Fibroblast of villous mesenchyme (primary cell): ENCODE measurements at regions not wholly inside any gene's neighbourhood (a gene's known extent, or its start where the extent isn't known, plus 50 kb on each side); places are given as distances from the start of the nearest gene placed in this dataset.

Experiments
- DNase-seq: peaks from one replicate; pipeline ENCODE4 v3.0.0-alpha.2; 2010; ENCODE audit warnings: low read depth
- H3K4me3 ChIP-seq: 2 replicates; pipeline ENCODE4 v1.5.1; 2011; ENCODE audit warnings: low read depth, mild to moderate bottlenecking, low read length
- TF ChIP-seq, protein P1 (sequence below): IDR thresholded peaks from 2 replicates; pipeline ENCODE4 v1.5.1; 2012; ENCODE audit warnings: low read depth, mild to moderate bottlenecking, low read length; ENCODE audit not compliant: insufficient read depth

DNA sequence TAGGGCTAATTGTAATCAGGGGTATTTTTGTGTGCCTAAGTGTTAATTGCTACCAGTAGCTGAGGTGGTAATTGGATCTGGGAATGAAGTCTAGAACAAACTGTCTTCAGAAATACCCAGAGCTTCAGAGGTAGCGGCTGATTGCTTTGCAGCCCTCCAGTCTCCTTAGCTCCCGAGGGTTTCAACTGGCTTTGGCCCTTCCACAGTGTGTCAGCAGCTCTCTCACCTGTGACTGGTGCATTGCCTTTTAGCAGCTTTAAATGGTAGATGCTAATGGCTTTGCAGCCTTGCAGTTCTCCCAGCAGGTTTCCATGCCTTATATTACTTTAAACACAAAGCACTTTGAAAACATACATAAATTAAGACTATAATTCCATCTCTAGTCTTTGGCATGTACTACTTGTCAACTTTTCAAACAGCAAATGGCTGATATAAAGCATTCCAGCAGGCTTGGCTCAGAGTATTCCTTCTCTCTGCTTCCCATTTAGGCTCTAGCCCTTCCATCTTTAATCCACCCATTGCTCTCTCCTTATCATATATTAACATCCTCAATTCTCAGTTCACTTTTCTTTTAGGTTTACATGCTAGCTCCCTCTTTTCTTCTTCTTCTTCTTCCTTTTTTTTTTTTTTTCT lies 156.4 kb upstream of the GALNT13 start:
- H3K4me3 ChIP-seq: no peak overlapping the region
- DNase-seq: no peak
- TF ChIP-seq, protein P1, sequence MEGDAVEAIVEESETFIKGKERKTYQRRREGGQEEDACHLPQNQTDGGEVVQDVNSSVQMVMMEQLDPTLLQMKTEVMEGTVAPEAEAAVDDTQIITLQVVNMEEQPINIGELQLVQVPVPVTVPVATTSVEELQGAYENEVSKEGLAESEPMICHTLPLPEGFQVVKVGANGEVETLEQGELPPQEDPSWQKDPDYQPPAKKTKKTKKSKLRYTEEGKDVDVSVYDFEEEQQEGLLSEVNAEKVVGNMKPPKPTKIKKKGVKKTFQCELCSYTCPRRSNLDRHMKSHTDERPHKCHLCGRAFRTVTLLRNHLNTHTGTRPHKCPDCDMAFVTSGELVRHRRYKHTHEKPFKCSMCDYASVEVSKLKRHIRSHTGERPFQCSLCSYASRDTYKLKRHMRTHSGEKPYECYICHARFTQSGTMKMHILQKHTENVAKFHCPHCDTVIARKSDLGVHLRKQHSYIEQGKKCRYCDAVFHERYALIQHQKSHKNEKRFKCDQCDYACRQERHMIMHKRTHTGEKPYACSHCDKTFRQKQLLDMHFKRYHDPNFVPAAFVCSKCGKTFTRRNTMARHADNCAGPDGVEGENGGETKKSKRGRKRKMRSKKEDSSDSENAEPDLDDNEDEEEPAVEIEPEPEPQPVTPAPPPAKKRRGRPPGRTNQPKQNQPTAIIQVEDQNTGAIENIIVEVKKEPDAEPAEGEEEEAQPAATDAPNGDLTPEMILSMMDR: no peak

- TF ChIP-seq, protein P1: no peak
- H3K4me3 ChIP-seq: no peak overlapping the region
- no peak for DNase-seq
Observed at GRCh38 chr2:153717060-153717459, 154.7 kb upstream of the GALNT13 start.

GRCh38 chr2:153739394-153739793 lies 132.3 kb upstream of the GALNT13 start:
- TF ChIP-seq, protein P1: no peak
- H3K4me3 ChIP-seq: no peak overlapping the region
- DNase-seq: no peak

GRCh38 chr2:153761936-153762335 lies 109.8 kb upstream of the GALNT13 start:
- TF ChIP-seq, protein P1: no peak
- H3K4me3 ChIP-seq: no peak overlapping the region
- DNase-seq: no peak

DNA sequence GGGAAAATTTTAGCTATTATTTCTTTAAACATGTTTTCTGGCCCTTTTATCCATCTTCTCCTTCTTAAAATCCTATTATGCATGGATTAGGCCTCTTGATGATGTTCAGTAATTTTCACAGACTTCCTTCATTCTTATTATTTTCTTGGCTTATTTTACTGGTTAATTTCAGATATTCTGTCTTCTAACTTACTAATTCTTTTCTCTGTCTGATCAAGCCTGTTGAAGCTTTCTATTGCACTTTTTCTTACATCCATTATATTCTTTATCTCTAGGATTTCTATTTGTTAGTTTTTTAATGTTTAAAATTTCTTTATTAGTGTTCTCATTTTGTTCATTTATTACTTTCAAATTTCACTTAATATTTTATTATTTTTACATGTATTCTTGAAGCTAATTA lies 105.3 kb upstream of the GALNT13 start:
- DNase-seq: no peak
- no peak overlapping the region for H3K4me3 ChIP-seq
- TF ChIP-seq, protein P1: no peak

DNA sequence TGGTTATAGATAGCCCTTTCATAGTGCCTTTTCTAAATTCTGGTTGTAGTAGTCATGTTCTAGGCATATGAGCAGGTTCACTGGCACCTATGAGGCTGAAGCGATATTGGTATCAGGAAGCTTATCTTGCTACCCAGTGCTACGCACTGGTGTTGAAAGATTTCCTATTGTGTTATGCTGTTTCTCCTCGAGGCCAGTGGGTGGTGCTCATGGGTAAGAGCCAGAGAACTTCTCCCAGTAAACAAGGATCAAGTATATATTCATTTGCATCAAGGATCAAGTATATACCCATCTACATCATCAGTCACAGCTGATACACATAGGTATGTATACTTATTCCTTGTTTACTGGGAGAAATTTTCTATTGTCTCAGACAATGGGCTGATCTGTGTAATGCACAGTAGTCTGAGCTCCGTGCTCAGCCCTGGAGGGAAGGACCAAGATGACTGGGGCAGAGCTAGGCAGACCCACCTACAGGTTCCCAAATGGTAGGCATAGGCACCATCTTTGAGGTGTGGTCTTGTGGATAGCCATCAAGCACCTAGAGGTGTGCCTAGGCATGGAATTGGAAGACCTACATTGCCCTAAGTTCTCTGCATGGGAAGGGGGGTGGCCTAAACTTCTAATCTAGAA lies 101.2 kb upstream of the GALNT13 start:
- DNase-seq: peak; percentile 0
- H3K4me3 ChIP-seq: no peak overlapping the region
- TF ChIP-seq, protein P1: no peak
